ENCODE measurements at regions not wholly inside any gene's neighbourhood (a gene's known extent, or its start where the extent isn't known, plus 50 kb on each side); places are given as distances from the start of the nearest gene placed in this dataset.

GRCh38 chr17:77417575-77417974 is 276.8 kb downstream of the SEC14L1 start:
- DNase-seq (ENCODE audit: low read depth in 2 of 2): no peak

- no peak for DNase-seq (ENCODE audit: low read depth in 2 of 2)
Observed at GRCh38 chr17:77418609-77419008, 277.8 kb downstream of the SEC14L1 start.

GRCh38 chr17:77419095-77419494 is 278.3 kb downstream of the SEC14L1 start:
- no peak for DNase-seq (ENCODE audit: low read depth in 2 of 2)

GRCh38 chr17:77419547-77420094 is 278.9 kb downstream of the SEC14L1 start:
- DNase-seq (ENCODE audit: low read depth in 2 of 2): no peak

GRCh38 chr17:77420095-77420803 is 279.5 kb downstream of the SEC14L1 start:
- DNase-seq (ENCODE audit: low read depth in 2 of 2): no peak

GRCh38 chr17:77420804-77421629 is 280.2 kb downstream of the SEC14L1 start:
- DNase-seq (ENCODE audit: low read depth in 2 of 2): peak in 1 of 2 donors; percentile 34

GRCh38 chr17:77421630-77421972 is 280.8 kb downstream of the SEC14L1 start:
- no peak for DNase-seq (ENCODE audit: low read depth in 2 of 2)

GRCh38 chr17:77422104-77422747 is 281.5 kb downstream of the SEC14L1 start:
- DNase-seq (ENCODE audit: low read depth in 2 of 2): no peak

- DNase-seq (ENCODE audit: low read depth in 2 of 2): no peak
Observed at GRCh38 chr17:77422748-77423113, 282.0 kb downstream of the SEC14L1 start.

GRCh38 chr17:77423589-77424451 is 283.1 kb downstream of the SEC14L1 start:
- DNase-seq (ENCODE audit: low read depth in 2 of 2): no peak

- no peak for DNase-seq (ENCODE audit: low read depth in 2 of 2)
Observed at GRCh38 chr17:77424585-77425344, 284.0 kb downstream of the SEC14L1 start.

GRCh38 chr17:77425348-77425747 is 284.6 kb downstream of the SEC14L1 start:
- DNase-seq (ENCODE audit: low read depth in 2 of 2): no peak

- peak; percentile 25 to 75 for DNase-seq (ENCODE audit: low read depth in 2 of 2)
Observed at GRCh38 chr17:77425791-77426641, 285.2 kb downstream of the SEC14L1 start.

GRCh38 chr17:77426676-77427386 is 286.1 kb downstream of the SEC14L1 start:
- no peak for DNase-seq (ENCODE audit: low read depth in 2 of 2)

GRCh38 chr17:77427391-77427991 is 286.7 kb downstream of the SEC14L1 start:
- DNase-seq (ENCODE audit: low read depth in 2 of 2): no peak

GRCh38 chr17:77428020-77428748 is 287.4 kb downstream of the SEC14L1 start:
- DNase-seq (ENCODE audit: low read depth in 2 of 2): no peak

GRCh38 chr17:77428749-77429368 is 288.1 kb downstream of the SEC14L1 start:
- DNase-seq (ENCODE audit: low read depth in 2 of 2): no peak
